ENCODE measurements at regions not wholly inside any gene's neighbourhood (a gene's known extent, or its start where the extent isn't known, plus 50 kb on each side); places are given as distances from the start of the nearest gene placed in this dataset.

GRCh38 chr18:40983835-40984234 is 971.2 kb upstream of the PIK3C3 start:
- H3K27ac ChIP-seq (ENCODE audit: low read depth, low read length): no peak overlapping the region
- no peaks in the 10 kb centered on the region for H3K9me2 ChIP-seq (replicated peaks; ENCODE audit: control insufficient read depth, low read length)
- no peak overlapping the region for H3K4me2 ChIP-seq (ENCODE audit: low read length)
- no peaks in the 10 kb centered on the region for H4K20me1 ChIP-seq (ENCODE audit: control insufficient read depth, insufficient read depth, low read depth, low read length)
- H3K9me3 ChIP-seq (ENCODE audit: control insufficient read depth, insufficient read depth, low read length): no peaks in the 10 kb centered on the region
- TF ChIP-seq, protein P1, sequence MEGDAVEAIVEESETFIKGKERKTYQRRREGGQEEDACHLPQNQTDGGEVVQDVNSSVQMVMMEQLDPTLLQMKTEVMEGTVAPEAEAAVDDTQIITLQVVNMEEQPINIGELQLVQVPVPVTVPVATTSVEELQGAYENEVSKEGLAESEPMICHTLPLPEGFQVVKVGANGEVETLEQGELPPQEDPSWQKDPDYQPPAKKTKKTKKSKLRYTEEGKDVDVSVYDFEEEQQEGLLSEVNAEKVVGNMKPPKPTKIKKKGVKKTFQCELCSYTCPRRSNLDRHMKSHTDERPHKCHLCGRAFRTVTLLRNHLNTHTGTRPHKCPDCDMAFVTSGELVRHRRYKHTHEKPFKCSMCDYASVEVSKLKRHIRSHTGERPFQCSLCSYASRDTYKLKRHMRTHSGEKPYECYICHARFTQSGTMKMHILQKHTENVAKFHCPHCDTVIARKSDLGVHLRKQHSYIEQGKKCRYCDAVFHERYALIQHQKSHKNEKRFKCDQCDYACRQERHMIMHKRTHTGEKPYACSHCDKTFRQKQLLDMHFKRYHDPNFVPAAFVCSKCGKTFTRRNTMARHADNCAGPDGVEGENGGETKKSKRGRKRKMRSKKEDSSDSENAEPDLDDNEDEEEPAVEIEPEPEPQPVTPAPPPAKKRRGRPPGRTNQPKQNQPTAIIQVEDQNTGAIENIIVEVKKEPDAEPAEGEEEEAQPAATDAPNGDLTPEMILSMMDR (IDR thresholded peaks at IDR 0.05; ENCODE audit: low read depth, low read length, poor library complexity, severe bottlenecking): no peak
- TF ChIP-seq EZH2phosphoT487 (IDR thresholded peaks at IDR 0.05; ENCODE audit: borderline replicate concordance, low read length): no peak
- no peaks in the 10 kb centered on the region for H3K79me2 ChIP-seq (ENCODE audit: control insufficient read depth, low read length)
- no peaks in the 10 kb centered on the region for H3F3A ChIP-seq (ENCODE audit: control insufficient read depth, insufficient read depth)
- H3K27me3 ChIP-seq (ENCODE audit: control insufficient read depth, low read length): no peaks in the 10 kb centered on the region
- no peaks in the 10 kb centered on the region for H3K4me1 ChIP-seq (ENCODE audit: control insufficient read depth, low read length)
- no peak overlapping the region for H3K4me3 ChIP-seq (ENCODE audit: low read length)
- no peaks in the 10 kb centered on the region for H3K36me3 ChIP-seq (ENCODE audit: control insufficient read depth, low read length)

- TF ChIP-seq, protein P1 (IDR thresholded peaks at IDR 0.05; ENCODE audit: low read depth, low read length, poor library complexity, severe bottlenecking): no peak
- no peak for TF ChIP-seq EZH2phosphoT487 (IDR thresholded peaks at IDR 0.05; ENCODE audit: borderline replicate concordance, low read length)
- H3K36me3 ChIP-seq (ENCODE audit: control insufficient read depth, low read length): no peaks in the 10 kb centered on the region
Measured at GRCh38 chr18:40980171-40980570, 974.9 kb upstream of the PIK3C3 start.

GRCh38 chr18:40976050-40976449 is 979.0 kb upstream of the PIK3C3 start:
- Histone ChIP-seq H3K79me2 (ENCODE audit: control insufficient read depth, low read length) (no peaks in the 10 kb centered on the region), H3K27ac (ENCODE audit: low read depth, low read length) (no peak overlapping the region), H3K27me3 (ENCODE audit: control insufficient read depth, low read length) (no peaks in the 10 kb centered on the region), H3K9me2 (replicated peaks; ENCODE audit: control insufficient read depth, low read length) (no peaks in the 10 kb centered on the region), H3K9me3 (ENCODE audit: control insufficient read depth, insufficient read depth, low read length) (peaks cover 11% of the 10 kb centered on the region; the same call in 1 of the 2 replicates), H3F3A (ENCODE audit: control insufficient read depth, insufficient read depth) (no peaks in the 10 kb centered on the region), H4K20me1 (ENCODE audit: control insufficient read depth, insufficient read depth, low read depth, low read length) (no peaks in the 10 kb centered on the region), H3K36me3 (ENCODE audit: control insufficient read depth, low read length) (no peaks in the 10 kb centered on the region), H3K4me3 (ENCODE audit: low read length) (no peak overlapping the region), H3K4me2 (ENCODE audit: low read length) (no peak overlapping the region), H3K4me1 (ENCODE audit: control insufficient read depth, low read length) (no peaks in the 10 kb centered on the region)
- no peak for TF ChIP-seq EZH2phosphoT487 (IDR thresholded peaks at IDR 0.05; ENCODE audit: borderline replicate concordance, low read length)
- TF ChIP-seq, protein P1 (IDR thresholded peaks at IDR 0.05; ENCODE audit: low read depth, low read length, poor library complexity, severe bottlenecking): no peak

More at GRCh38 chr18:40980171-40980570, 974.9 kb upstream of the PIK3C3 start:
- Histone ChIP-seq H3F3A (ENCODE audit: control insufficient read depth, insufficient read depth) (no peaks in the 10 kb centered on the region), H3K4me2 (ENCODE audit: low read length) (no peak overlapping the region), H3K27ac (ENCODE audit: low read depth, low read length) (no peak overlapping the region), H3K27me3 (ENCODE audit: control insufficient read depth, low read length) (no peaks in the 10 kb centered on the region), H3K79me2 (ENCODE audit: control insufficient read depth, low read length) (no peaks in the 10 kb centered on the region), H3K9me3 (ENCODE audit: control insufficient read depth, insufficient read depth, low read length) (peaks cover 11% of the 10 kb centered on the region; the same call in 1 of the 2 replicates), H3K4me1 (ENCODE audit: control insufficient read depth, low read length) (no peaks in the 10 kb centered on the region), H3K4me3 (ENCODE audit: low read length) (no peak overlapping the region), H4K20me1 (ENCODE audit: control insufficient read depth, insufficient read depth, low read depth, low read length) (no peaks in the 10 kb centered on the region), H3K9me2 (replicated peaks; ENCODE audit: control insufficient read depth, low read length) (no peaks in the 10 kb centered on the region)

Measured in DOHH2 (cell line).